ENCODE measurements at regions not wholly inside any gene's neighbourhood (a gene's known extent, or its start where the extent isn't known, plus 50 kb on each side); places are given as distances from the start of the nearest gene placed in this dataset.

DNA sequence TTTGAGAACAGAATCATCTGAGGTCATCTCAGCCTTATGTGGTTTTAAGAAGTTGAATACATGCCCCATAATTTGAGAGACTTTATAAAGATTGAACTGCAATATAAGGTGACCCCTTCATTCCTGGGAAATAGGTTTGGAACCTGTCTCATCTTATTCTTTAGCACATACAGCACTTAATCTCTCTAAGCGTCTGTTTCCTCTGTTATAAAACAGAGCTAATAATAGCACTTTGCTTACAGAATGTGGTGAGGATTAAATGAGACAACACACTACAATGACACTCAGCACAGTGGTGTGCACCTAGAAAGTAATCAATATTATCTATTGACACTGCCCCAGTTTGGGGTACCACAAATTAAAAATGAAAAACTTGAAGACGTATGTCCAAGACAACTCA is 102.1 kb downstream of the DUSP6 start:
- no peak for DNase-seq
- no peaks in the 10 kb centered on the region for H3K27me3 ChIP-seq
- no peaks in the 10 kb centered on the region for H3K36me3 ChIP-seq
- no peaks in the 10 kb centered on the region for H3K4me1 ChIP-seq
- H3K9ac ChIP-seq (ENCODE audit: low read depth in 2 of 2, low read length in 2 of 2) = no peak overlapping the region
- H3K9me3 ChIP-seq = no peaks in the 10 kb centered on the region
- H3K4me3 ChIP-seq = no peak overlapping the region
- intact Hi-C loops (cut with DNase I) = no loop called here
- H3K27ac ChIP-seq = no peak overlapping the region
- TF ChIP-seq, protein P1, sequence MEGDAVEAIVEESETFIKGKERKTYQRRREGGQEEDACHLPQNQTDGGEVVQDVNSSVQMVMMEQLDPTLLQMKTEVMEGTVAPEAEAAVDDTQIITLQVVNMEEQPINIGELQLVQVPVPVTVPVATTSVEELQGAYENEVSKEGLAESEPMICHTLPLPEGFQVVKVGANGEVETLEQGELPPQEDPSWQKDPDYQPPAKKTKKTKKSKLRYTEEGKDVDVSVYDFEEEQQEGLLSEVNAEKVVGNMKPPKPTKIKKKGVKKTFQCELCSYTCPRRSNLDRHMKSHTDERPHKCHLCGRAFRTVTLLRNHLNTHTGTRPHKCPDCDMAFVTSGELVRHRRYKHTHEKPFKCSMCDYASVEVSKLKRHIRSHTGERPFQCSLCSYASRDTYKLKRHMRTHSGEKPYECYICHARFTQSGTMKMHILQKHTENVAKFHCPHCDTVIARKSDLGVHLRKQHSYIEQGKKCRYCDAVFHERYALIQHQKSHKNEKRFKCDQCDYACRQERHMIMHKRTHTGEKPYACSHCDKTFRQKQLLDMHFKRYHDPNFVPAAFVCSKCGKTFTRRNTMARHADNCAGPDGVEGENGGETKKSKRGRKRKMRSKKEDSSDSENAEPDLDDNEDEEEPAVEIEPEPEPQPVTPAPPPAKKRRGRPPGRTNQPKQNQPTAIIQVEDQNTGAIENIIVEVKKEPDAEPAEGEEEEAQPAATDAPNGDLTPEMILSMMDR (IDR thresholded peaks at IDR 0.05) = no peak

DNA sequence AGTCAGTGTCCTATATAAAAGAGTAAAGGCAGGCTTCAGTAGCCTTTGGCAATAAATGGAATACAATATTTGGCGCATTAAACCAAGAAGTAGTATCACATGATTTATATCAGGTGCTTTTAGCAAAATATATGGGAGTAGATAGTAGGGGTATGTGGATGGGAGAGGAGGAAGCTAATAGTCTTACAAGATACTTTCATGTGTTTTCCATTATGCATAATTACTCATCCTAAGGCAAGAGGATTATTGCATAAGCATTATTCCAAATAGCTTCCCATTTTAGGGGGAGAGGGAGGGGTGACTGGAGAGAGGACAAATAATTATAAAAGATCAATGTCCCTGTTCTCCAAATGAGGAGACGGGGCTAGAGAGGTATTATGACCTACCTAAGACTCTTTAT is 104.3 kb downstream of the DUSP6 start:
- no peaks in the 10 kb centered on the region for H3K9me3 ChIP-seq
- intact Hi-C loops (cut with DNase I) = no loop called here
- TF ChIP-seq, protein P1 (IDR thresholded peaks at IDR 0.05) = no peak
- no peak for DNase-seq
- no peaks in the 10 kb centered on the region for H3K27me3 ChIP-seq
- H3K4me3 ChIP-seq = no peak overlapping the region
- no peaks in the 10 kb centered on the region for H3K36me3 ChIP-seq
- H3K4me1 ChIP-seq = no peaks in the 10 kb centered on the region
- H3K9ac ChIP-seq (ENCODE audit: low read depth in 2 of 2, low read length in 2 of 2) = no peak overlapping the region
- no peak overlapping the region for H3K27ac ChIP-seq

GRCh38 chr12:89247541-89247942 is 104.8 kb downstream of the DUSP6 start:
- no peaks in the 10 kb centered on the region for H3K36me3 ChIP-seq
- no peak overlapping the region for H3K27ac ChIP-seq
- intact Hi-C loops (cut with DNase I) = no loop called here
- no peak overlapping the region for H3K4me3 ChIP-seq
- H3K9ac ChIP-seq (ENCODE audit: low read depth in 2 of 2, low read length in 2 of 2) = no peak overlapping the region
- H3K4me1 ChIP-seq = no peaks in the 10 kb centered on the region
- no peak for DNase-seq
- H3K27me3 ChIP-seq = no peaks in the 10 kb centered on the region
- no peaks in the 10 kb centered on the region for H3K9me3 ChIP-seq
- TF ChIP-seq, protein P1 (IDR thresholded peaks at IDR 0.05) = no peak

- intact Hi-C loops (cut with DNase I) = no loop called here
- Histone ChIP-seq H3K27ac (peak overlapping the region; percentile 12), H3K27me3 (no peaks in the 10 kb centered on the region), H3K36me3 (no peaks in the 10 kb centered on the region), H3K4me3 (no peak overlapping the region), H3K9ac (ENCODE audit: low read depth in 2 of 2, low read length in 2 of 2) (no peak overlapping the region), H3K4me1 (no peaks in the 10 kb centered on the region), H3K9me3 (no peaks in the 10 kb centered on the region)
- no peak for DNase-seq
- TF ChIP-seq, protein P1 (IDR thresholded peaks at IDR 0.05) = no peak
These were observed 107.2 kb downstream of the DUSP6 start for GRCh38 chr12:89245090-89245489.

GRCh38 chr12:89244536-89244935 is 107.8 kb downstream of the DUSP6 start:
- no peak overlapping the region for H3K4me3 ChIP-seq
- no peak for DNase-seq
- H3K4me1 ChIP-seq = no peaks in the 10 kb centered on the region
- TF ChIP-seq, protein P1 (IDR thresholded peaks at IDR 0.05) = no peak
- peak overlapping the region; percentile 12 for H3K27ac ChIP-seq
- no peaks in the 10 kb centered on the region for H3K27me3 ChIP-seq
- no peaks in the 10 kb centered on the region for H3K9me3 ChIP-seq
- H3K36me3 ChIP-seq = no peaks in the 10 kb centered on the region
- intact Hi-C loops (cut with DNase I) = no loop called here
- no peak overlapping the region for H3K9ac ChIP-seq (ENCODE audit: low read depth in 2 of 2, low read length in 2 of 2)

DNA sequence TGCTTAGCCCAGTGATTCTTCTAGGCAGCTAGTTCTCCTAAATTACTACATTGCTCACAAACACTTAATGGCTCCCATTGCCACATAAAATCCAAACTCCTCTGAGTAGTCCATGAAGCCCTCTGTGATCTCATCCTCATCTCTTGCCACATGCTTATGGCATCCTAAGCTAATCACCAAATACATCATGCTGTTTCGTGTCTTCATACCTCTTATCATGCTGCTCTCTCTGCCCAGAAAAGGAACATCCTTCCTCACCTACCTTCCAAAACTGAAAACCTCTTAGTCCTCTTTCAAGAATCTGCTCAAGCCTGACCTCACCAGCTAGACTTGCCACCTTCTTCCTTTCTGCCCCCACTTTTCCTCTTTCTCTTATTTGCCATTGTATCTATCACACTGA is 108.5 kb downstream of the DUSP6 start:
- no peak for DNase-seq
- H3K27ac ChIP-seq = no peak overlapping the region
- H3K4me3 ChIP-seq = no peak overlapping the region
- H3K9me3 ChIP-seq = no peaks in the 10 kb centered on the region
- intact Hi-C loops (cut with DNase I) = no loop called here
- H3K27me3 ChIP-seq = no peaks in the 10 kb centered on the region
- no peak overlapping the region for H3K9ac ChIP-seq (ENCODE audit: low read depth in 2 of 2, low read length in 2 of 2)
- no peaks in the 10 kb centered on the region for H3K36me3 ChIP-seq
- TF ChIP-seq, protein P1 (IDR thresholded peaks at IDR 0.05) = no peak
- H3K4me1 ChIP-seq = no peaks in the 10 kb centered on the region

All from colonic mucosa (tissue), 4 donors.